ENCODE measurements at regions not wholly inside any gene's neighbourhood (a gene's known extent, or its start where the extent isn't known, plus 50 kb on each side); places are given as distances from the start of the nearest gene placed in this dataset.

DNA sequence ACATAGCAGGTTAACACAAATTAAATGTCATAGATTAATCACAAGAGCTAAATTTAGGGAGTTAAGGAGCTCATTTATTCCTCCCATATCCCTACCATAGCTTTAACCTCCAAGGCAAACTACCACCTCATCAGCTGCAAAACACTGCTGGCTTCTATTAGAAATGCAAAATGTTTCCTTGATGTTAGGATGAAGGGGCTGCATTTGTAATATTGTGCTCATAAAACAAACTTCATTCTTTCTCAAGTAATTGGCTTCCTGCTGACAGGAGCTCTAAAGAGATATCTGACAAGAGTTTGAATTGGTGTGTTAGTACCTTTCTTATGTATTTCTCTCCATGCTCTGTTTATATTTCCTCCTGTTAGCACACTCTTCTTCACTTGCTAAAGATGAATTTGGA is 152.1 kb downstream of the OLFM4 start:
- no peak for DNase-seq (ENCODE audit: low spot score)
- TF ChIP-seq, protein P1, sequence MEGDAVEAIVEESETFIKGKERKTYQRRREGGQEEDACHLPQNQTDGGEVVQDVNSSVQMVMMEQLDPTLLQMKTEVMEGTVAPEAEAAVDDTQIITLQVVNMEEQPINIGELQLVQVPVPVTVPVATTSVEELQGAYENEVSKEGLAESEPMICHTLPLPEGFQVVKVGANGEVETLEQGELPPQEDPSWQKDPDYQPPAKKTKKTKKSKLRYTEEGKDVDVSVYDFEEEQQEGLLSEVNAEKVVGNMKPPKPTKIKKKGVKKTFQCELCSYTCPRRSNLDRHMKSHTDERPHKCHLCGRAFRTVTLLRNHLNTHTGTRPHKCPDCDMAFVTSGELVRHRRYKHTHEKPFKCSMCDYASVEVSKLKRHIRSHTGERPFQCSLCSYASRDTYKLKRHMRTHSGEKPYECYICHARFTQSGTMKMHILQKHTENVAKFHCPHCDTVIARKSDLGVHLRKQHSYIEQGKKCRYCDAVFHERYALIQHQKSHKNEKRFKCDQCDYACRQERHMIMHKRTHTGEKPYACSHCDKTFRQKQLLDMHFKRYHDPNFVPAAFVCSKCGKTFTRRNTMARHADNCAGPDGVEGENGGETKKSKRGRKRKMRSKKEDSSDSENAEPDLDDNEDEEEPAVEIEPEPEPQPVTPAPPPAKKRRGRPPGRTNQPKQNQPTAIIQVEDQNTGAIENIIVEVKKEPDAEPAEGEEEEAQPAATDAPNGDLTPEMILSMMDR (IDR thresholded peaks at IDR 0.05) = no peak
- Histone ChIP-seq H3K4me3 (no peak overlapping the region), H3K27ac (no peak overlapping the region)

DNA sequence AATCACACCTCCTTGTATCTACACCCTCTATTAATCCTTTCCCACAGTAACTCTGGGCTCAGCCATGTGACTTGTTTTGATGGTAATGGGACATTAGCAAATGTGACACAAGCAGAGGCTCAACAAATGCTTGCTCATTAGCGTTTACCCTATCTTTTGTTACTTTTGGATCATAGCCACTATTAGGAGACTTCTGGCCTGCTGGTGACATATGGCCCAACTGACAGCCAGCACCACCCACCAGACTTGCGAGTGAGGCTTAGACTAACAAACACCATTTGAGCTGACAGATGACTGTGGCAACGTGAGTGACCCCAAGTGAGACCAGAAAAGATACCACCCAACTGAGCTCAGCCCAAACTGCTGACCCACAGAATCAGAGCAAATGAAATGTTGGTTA is 154.1 kb downstream of the OLFM4 start:
- TF ChIP-seq, protein P1 (IDR thresholded peaks at IDR 0.05) = no peak
- no peak for DNase-seq (ENCODE audit: low spot score)
- H3K4me3 ChIP-seq = no peak overlapping the region
- no peak overlapping the region for H3K27ac ChIP-seq

DNA sequence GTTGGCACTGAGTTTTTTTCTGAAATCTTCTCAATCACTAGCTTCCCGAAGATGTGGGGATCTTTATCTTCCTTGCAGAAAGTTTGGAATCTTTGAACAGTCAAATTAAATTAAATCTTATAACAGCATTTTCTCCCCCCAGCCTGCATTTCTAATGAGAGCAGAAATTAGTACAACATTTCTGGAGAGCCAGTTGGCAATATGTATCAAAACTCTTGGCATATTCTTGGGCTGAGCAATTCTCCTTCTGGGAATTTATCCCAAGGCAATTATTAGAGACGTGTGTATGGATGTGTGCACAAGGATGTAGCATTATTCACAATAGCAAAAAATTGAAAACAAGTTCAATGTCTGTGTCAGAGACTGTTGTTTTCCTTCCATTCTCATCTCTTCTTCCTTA is 159.5 kb downstream of the OLFM4 start:
- DNase-seq (ENCODE audit: low spot score) = no peak
- TF ChIP-seq, protein P1 (IDR thresholded peaks at IDR 0.05) = no peak
- Histone ChIP-seq H3K27ac (no peak overlapping the region), H3K4me3 (no peak overlapping the region)

DNA sequence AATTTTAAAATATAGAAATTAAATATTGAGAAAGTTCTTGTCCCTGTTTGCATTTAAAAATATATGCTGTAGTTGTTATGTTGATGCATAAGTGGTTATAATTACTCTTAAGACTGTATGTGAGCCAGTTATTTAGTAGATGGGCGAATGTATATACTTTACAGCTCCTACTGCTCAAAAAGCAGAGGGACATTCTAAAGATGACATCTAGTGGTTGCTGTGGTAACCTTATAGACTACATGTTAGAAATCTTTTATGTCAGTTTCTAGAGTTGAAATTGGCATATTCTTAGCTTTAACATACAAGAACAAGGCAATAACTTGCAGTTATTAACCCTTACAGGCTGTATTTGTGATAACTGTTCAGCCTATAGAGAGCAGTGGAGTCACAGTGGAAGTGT is 160.5 kb downstream of the OLFM4 start:
- TF ChIP-seq, protein P1 (IDR thresholded peaks at IDR 0.05) = no peak
- DNase-seq (ENCODE audit: low spot score) = no peak
- no peak overlapping the region for H3K4me3 ChIP-seq
- H3K27ac ChIP-seq = no peak overlapping the region

DNA sequence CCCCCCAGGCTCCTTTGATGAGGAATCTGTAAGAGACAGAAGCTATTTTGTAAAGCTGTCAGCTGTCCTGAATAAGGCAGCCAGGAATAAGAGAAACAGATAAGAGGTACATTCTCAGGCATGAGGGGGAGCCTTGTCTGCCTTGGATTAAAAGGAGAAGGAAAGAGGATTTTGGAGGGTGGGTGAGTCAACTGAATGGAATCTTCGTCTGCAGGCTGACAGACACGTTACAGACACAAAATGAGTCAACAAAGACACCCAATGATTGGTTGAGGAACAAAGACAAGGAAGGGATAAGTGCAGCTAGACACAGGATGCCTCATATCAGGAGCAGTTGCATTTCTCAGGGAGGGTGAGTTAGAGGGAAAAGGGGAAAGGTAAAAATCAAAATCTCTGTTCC is 162.5 kb downstream of the OLFM4 start:
- no peak overlapping the region for H3K27ac ChIP-seq
- TF ChIP-seq, protein P1 (IDR thresholded peaks at IDR 0.05) = no peak
- H3K4me3 ChIP-seq = no peak overlapping the region
- DNase-seq (ENCODE audit: low spot score) = no peak

DNA sequence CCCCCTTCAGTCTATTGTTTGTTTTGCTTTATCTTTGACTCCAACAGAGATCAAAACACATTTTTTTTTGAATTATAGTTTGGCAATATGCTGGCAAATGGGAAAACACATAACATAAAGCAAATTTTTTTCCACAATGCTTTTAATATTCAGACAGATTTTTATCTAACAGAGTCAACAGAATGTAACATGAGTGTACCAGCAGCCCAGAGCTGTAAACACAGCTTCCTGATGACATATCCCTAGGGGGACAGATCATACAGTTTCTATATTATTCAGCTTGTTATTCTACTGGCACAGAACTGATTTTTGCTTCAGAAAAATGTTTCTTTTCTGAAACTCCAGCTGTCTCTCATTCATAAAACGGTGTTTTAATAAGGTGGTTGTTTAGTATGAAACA is 168.8 kb downstream of the OLFM4 start:
- no peak for DNase-seq (ENCODE audit: low spot score)
- Histone ChIP-seq H3K27ac (no peak overlapping the region), H3K4me3 (no peak overlapping the region)
- TF ChIP-seq, protein P1 (IDR thresholded peaks at IDR 0.05) = no peak

DNA sequence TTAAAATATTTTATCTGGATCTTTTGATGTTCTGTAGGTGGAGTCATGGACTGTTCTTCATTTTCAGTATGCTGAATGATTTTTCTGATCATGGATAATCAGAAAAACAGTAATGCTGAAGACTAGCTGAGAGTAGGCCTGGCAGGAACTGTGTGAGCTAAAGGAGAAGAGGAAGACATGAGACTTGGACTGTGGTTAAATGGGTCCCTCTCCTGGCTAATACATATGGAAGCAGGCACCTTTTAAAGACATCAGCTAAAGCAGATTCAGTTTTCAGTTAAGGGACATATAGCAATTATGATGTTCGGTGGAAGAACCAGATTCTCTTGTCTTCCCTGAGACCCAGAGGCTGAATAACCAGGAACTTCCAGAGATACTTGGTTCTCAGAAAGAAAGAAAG is 169.4 kb downstream of the OLFM4 start:
- TF ChIP-seq, protein P1 (IDR thresholded peaks at IDR 0.05) = no peak
- Histone ChIP-seq H3K4me3 (no peak overlapping the region), H3K27ac (no peak overlapping the region)
- DNase-seq (ENCODE audit: low spot score) = no peak
